ENCODE measurements at regions not wholly inside any gene's neighbourhood (a gene's known extent, or its start where the extent isn't known, plus 50 kb on each side); places are given as distances from the start of the nearest gene placed in this dataset.

GRCh38 chr12:118590406-118591150, 214.2 kb downstream of the SUDS3 start:
- CTCF ChIA-PET, result no interaction called here
- RAD21 ChIA-PET (ENCODE audit: low non-redundant PET in 1 of 2, low total read pairs in 2 of 2, uncharacterized antibody in 2 of 2, unreplicated experiment in 2 of 2), result no interaction called here
- no peak for TF ChIP-seq SIN3A (IDR thresholded peaks at IDR 0.05; ENCODE audit: low read depth)
- TF ChIP-seq CBX3 (IDR thresholded peaks at IDR 0.05; ENCODE audit: low read depth), result no peak
- no peak for TF ChIP-seq CEBPB (IDR thresholded peaks at IDR 0.05; ENCODE audit: low read depth)
- TF ChIP-seq REST (IDR thresholded peaks at IDR 0.05; ENCODE audit: low read depth), result no peak
- no peak for TF ChIP-seq TCF7L2 (IDR thresholded peaks at IDR 0.05; ENCODE audit: borderline replicate concordance, extremely low read depth, insufficient read depth, insufficient read length)
- TF ChIP-seq, protein P1, sequence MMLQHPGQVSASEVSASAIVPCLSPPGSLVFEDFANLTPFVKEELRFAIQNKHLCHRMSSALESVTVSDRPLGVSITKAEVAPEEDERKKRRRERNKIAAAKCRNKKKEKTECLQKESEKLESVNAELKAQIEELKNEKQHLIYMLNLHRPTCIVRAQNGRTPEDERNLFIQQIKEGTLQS (IDR thresholded peaks at IDR 0.05), result no peak
- no peak for TF ChIP-seq EZH2phosphoT487 (IDR thresholded peaks at IDR 0.05; ENCODE audit: borderline replicate concordance)
- no peak for TF ChIP-seq EGR1 (IDR thresholded peaks at IDR 0.05; ENCODE audit: low read depth)
- H3K9me2 ChIP-seq (ENCODE audit: insufficient read depth), result no peaks in the 10 kb centered on the region
- H3K79me2 ChIP-seq (ENCODE audit: insufficient read depth, low read length), result no peaks in the 10 kb centered on the region
- H3K4me2 ChIP-seq (ENCODE audit: low read length), result no peak overlapping the region
- peaks cover 32% of the 10 kb centered on the region for H3K27me3 ChIP-seq (ENCODE audit: insufficient read depth, low read length)
- no peak overlapping the region for H3K9ac ChIP-seq (ENCODE audit: low read length)
- H3K9me3 ChIP-seq (ENCODE audit: control insufficient read depth in 1 of 2, insufficient read depth in 1 of 2, low read depth in 1 of 2, low read length in 2 of 2), result no peaks in the 10 kb centered on the region
- ATAC-seq (no peak), DNase-seq (ENCODE audit: low read depth, low spot score) (no peak)
- POLR2A ChIA-PET, result no interaction called here
- BruUV-seq (replicated peaks), result no TSS peak
- no peak overlapping the region for H3K4me3 ChIP-seq (replicated peaks in 1 of 2; ENCODE audit: low read depth in 1 of 2, low read length in 2 of 2)
- no peak overlapping the region for H3K27ac ChIP-seq (ENCODE audit: low read depth, low read length)
- no peak overlapping the region for H2AFZ ChIP-seq (ENCODE audit: low read depth, low read length, poor library complexity, severe bottlenecking)
- intact Hi-C loops (cut with micrococcal nuclease), result no loop called here
- no peaks in the 10 kb centered on the region for H4K20me1 ChIP-seq (ENCODE audit: insufficient read depth)
- no peaks in the 10 kb centered on the region for H3K4me1 ChIP-seq (ENCODE audit: control insufficient read depth in 1 of 2, insufficient read depth in 2 of 2, low read length in 2 of 2)
- H3K36me3 ChIP-seq (ENCODE audit: control insufficient read depth in 1 of 2, insufficient read depth in 2 of 2, low read length in 2 of 2), result no peaks in the 10 kb centered on the region

Measured in HCT116 (cell line).